ENCODE measurements at regions not wholly inside any gene's neighbourhood (a gene's known extent, or its start where the extent isn't known, plus 50 kb on each side); places are given as distances from the start of the nearest gene placed in this dataset.

- Histone ChIP-seq H3K4me3 (no peak overlapping the region), H4K20me1 (no peaks in the 10 kb centered on the region), H3K27me3 (no peaks in the 10 kb centered on the region), H3K36me3 (no peaks in the 10 kb centered on the region), H3K9ac (no peak overlapping the region), H3K9me3 (no peaks in the 10 kb centered on the region), H3K27ac (no peak overlapping the region), H3K4me1 (no peaks in the 10 kb centered on the region), H3K4me2 (no peak overlapping the region)
- no peak for TF ChIP-seq Cebpa-rat (IDR thresholded peaks at IDR 0.05)
These were observed 136.1 kb downstream of the RWDD3 start for GRCh38 chr1:95369985-95370690.

GRCh38 chr1:95370691-95371562 is 136.9 kb downstream of the RWDD3 start:
- Histone ChIP-seq H3K9ac (no peak overlapping the region), H3K27ac (no peak overlapping the region), H3K4me1 (no peaks in the 10 kb centered on the region), H3K36me3 (no peaks in the 10 kb centered on the region), H3K27me3 (no peaks in the 10 kb centered on the region), H3K9me3 (no peaks in the 10 kb centered on the region), H3K4me3 (no peak overlapping the region), H3K4me2 (no peak overlapping the region), H4K20me1 (no peaks in the 10 kb centered on the region)
- TF ChIP-seq Cebpa-rat (IDR thresholded peaks at IDR 0.05) = no peak

- H3K4me3 ChIP-seq = no peak overlapping the region
- no peak for TF ChIP-seq Cebpa-rat (IDR thresholded peaks at IDR 0.05)
- no peak overlapping the region for H3K9ac ChIP-seq
- no peaks in the 10 kb centered on the region for H3K4me1 ChIP-seq
- no peak overlapping the region for H3K27ac ChIP-seq
- H3K27me3 ChIP-seq = no peaks in the 10 kb centered on the region
- no peaks in the 10 kb centered on the region for H3K9me3 ChIP-seq
- H4K20me1 ChIP-seq = no peaks in the 10 kb centered on the region
- no peak overlapping the region for H3K4me2 ChIP-seq
- H3K36me3 ChIP-seq = no peaks in the 10 kb centered on the region
These were observed 137.8 kb downstream of the RWDD3 start for GRCh38 chr1:95371666-95372282.

GRCh38 chr1:95375174-95375573 is 141.2 kb downstream of the RWDD3 start:
- no peaks in the 10 kb centered on the region for H3K36me3 ChIP-seq
- H3K4me3 ChIP-seq = no peak overlapping the region
- no peak overlapping the region for H3K27ac ChIP-seq
- H3K9ac ChIP-seq = no peak overlapping the region
- no peaks in the 10 kb centered on the region for H4K20me1 ChIP-seq
- no peak overlapping the region for H3K4me2 ChIP-seq
- H3K9me3 ChIP-seq = no peaks in the 10 kb centered on the region
- no peaks in the 10 kb centered on the region for H3K27me3 ChIP-seq
- H3K4me1 ChIP-seq = no peaks in the 10 kb centered on the region
- no peak for TF ChIP-seq Cebpa-rat (IDR thresholded peaks at IDR 0.05)

GRCh38 chr1:95380909-95381308 is 146.9 kb downstream of the RWDD3 start:
- H3K27ac ChIP-seq = no peak overlapping the region
- no peak for TF ChIP-seq Cebpa-rat (IDR thresholded peaks at IDR 0.05)
- H3K27me3 ChIP-seq = peaks cover 10% of the 10 kb centered on the region; the same call in 1 of the 2 replicates

GRCh38 chr1:95382000-95382786 is 148.2 kb downstream of the RWDD3 start:
- Histone ChIP-seq H3K27me3 (peaks cover 10% of the 10 kb centered on the region; the same call in 1 of the 2 replicates), H3K4me2 (no peak overlapping the region), H3K9ac (no peak overlapping the region), H3K4me1 (no peaks in the 10 kb centered on the region), H4K20me1 (no peaks in the 10 kb centered on the region), H3K4me3 (no peak overlapping the region), H3K36me3 (no peaks in the 10 kb centered on the region), H3K27ac (no peak overlapping the region), H3K9me3 (no peaks in the 10 kb centered on the region)
- no peak for TF ChIP-seq Cebpa-rat (IDR thresholded peaks at IDR 0.05)

More at GRCh38 chr1:95380909-95381308, 146.9 kb downstream of the RWDD3 start:
- Histone ChIP-seq H3K4me2 (no peak overlapping the region), H3K9ac (no peak overlapping the region), H3K4me1 (no peaks in the 10 kb centered on the region), H3K36me3 (no peaks in the 10 kb centered on the region), H3K9me3 (no peaks in the 10 kb centered on the region), H4K20me1 (no peaks in the 10 kb centered on the region), H3K4me3 (no peak overlapping the region)

GRCh38 chr1:95383111-95383510 is 149.1 kb downstream of the RWDD3 start:
- H4K20me1 ChIP-seq = no peaks in the 10 kb centered on the region

GRCh38 chr1:95384567-95384966 is 150.6 kb downstream of the RWDD3 start:
- Histone ChIP-seq H3K9me3 (no peaks in the 10 kb centered on the region), H3K27ac (no peak overlapping the region), H3K9ac (no peak overlapping the region), H3K4me3 (no peak overlapping the region), H3K27me3 (peaks cover 10% of the 10 kb centered on the region; the same call in 1 of the 2 replicates), H4K20me1 (no peaks in the 10 kb centered on the region), H3K36me3 (no peaks in the 10 kb centered on the region), H3K4me2 (no peak overlapping the region), H3K4me1 (no peaks in the 10 kb centered on the region)
- TF ChIP-seq Cebpa-rat (IDR thresholded peaks at IDR 0.05) = no peak

More at GRCh38 chr1:95383111-95383510, 149.1 kb downstream of the RWDD3 start:
- H3K4me3 ChIP-seq = no peak overlapping the region
- no peaks in the 10 kb centered on the region for H3K4me1 ChIP-seq
- H3K9me3 ChIP-seq = no peaks in the 10 kb centered on the region
- peaks cover 10% of the 10 kb centered on the region; the same call in 1 of the 2 replicates for H3K27me3 ChIP-seq
- no peak for TF ChIP-seq Cebpa-rat (IDR thresholded peaks at IDR 0.05)
- no peaks in the 10 kb centered on the region for H3K36me3 ChIP-seq
- no peak overlapping the region for H3K9ac ChIP-seq
- no peak overlapping the region for H3K4me2 ChIP-seq
- H3K27ac ChIP-seq = no peak overlapping the region

- H3K36me3 ChIP-seq = no peaks in the 10 kb centered on the region
- no peak overlapping the region for H3K4me2 ChIP-seq
- no peak for TF ChIP-seq Cebpa-rat (IDR thresholded peaks at IDR 0.05)
- no peaks in the 10 kb centered on the region for H3K4me1 ChIP-seq
- H3K9ac ChIP-seq = no peak overlapping the region
- H3K27ac ChIP-seq = no peak overlapping the region
- H3K27me3 ChIP-seq = peaks cover 10% of the 10 kb centered on the region; the same call in 1 of the 2 replicates
- H3K9me3 ChIP-seq = no peaks in the 10 kb centered on the region
- H3K4me3 ChIP-seq = no peak overlapping the region
- no peaks in the 10 kb centered on the region for H4K20me1 ChIP-seq
These were observed 152.4 kb downstream of the RWDD3 start for GRCh38 chr1:95386371-95386770.
